Keratinocyte (primary cell): ENCODE measurements at regions not wholly inside any gene's neighbourhood (a gene's known extent, or its start where the extent isn't known, plus 50 kb on each side); places are given as distances from the start of the nearest gene placed in this dataset.

Experiments used
- DNase-seq: peaks from one replicate; pipeline ENCODE4 v3.0.0-alpha.2; 2011; ENCODE audit warnings: low read depth, missing footprints, low spot score
- FAIRE-seq: peaks from 2 replicates; lab custom pipeline; 2011; peaks lifted over from hg19 to GRCh38; lab: Jason Lieb, UNC
- H2AFZ ChIP-seq: 2 replicates; pipeline ENCODE4 v1.6.0; 2012; ENCODE audit warnings: low read length, control low read depth, inconsistent platforms; ENCODE audit not compliant: control insufficient read depth
- H3K27ac ChIP-seq: 2 replicates; pipeline ENCODE4 v1.5.1; 2011; ENCODE audit warnings: low read length; ENCODE audit not compliant: control insufficient read depth, insufficient read depth
- H3K27me3 ChIP-seq: 3 replicates; pipeline ENCODE4 v1.6.0; 2011; ENCODE audit warnings: low read length; ENCODE audit not compliant: control insufficient read depth, insufficient read depth; ENCODE audit errors: extremely low read depth
- H3K36me3 ChIP-seq, 2 experiments: 2 replicates in 1 of 2; 3 replicates in 1 of 2; pipeline ENCODE4 v1.5.1; 2011; ENCODE audit warnings: low read length in 2 of 2, mild to moderate bottlenecking in 1 of 2; ENCODE audit not compliant: control insufficient read depth in 2 of 2, insufficient read depth in 2 of 2; ENCODE audit errors: extremely low read depth in 1 of 2
- H3K4me1 ChIP-seq: 3 replicates; pipeline ENCODE4 v1.5.1; 2011; ENCODE audit warnings: low read length; ENCODE audit not compliant: control insufficient read depth, insufficient read depth; ENCODE audit errors: extremely low read depth
- H3K4me2 ChIP-seq: 3 replicates; pipeline ENCODE4 v1.6.0; 2011; ENCODE audit warnings: low read depth, low read length; ENCODE audit not compliant: control insufficient read depth, insufficient read depth; ENCODE audit errors: extremely low read depth
- H3K4me3 ChIP-seq, 3 experiments: fragments of 200-600 bp in 1 of 3; sonication (generic) in 1 of 3; 2 replicates in 2 of 3; 3 replicates in 1 of 3; pipeline ENCODE4 v1.5.1; 2011 to 2016; ENCODE audit warnings: low read length in 3 of 3, mild to moderate bottlenecking in 3 of 3, control low read depth in 2 of 3, inconsistent platforms in 1 of 3, low read depth in 1 of 3, mixed read lengths in 1 of 3, mixed run types in 1 of 3, moderate library complexity in 1 of 3; ENCODE audit not compliant: control insufficient read depth in 2 of 3, insufficient read depth in 2 of 3; ENCODE audit errors: extremely low read depth in 1 of 3
- H3K79me2 ChIP-seq: 2 replicates; pipeline ENCODE4 v1.6.0; 2012; ENCODE audit warnings: low read length; ENCODE audit not compliant: control insufficient read depth, insufficient read depth
- H3K9ac ChIP-seq: 3 replicates; pipeline ENCODE4 v1.6.0; 2011; ENCODE audit warnings: low read length; ENCODE audit not compliant: control insufficient read depth, insufficient read depth; ENCODE audit errors: extremely low read depth
- H3K9me1 ChIP-seq: 3 replicates; pipeline ENCODE4 v1.6.0; 2011; ENCODE audit warnings: low read length; ENCODE audit not compliant: control insufficient read depth, insufficient read depth; ENCODE audit errors: extremely low read depth
- H3K9me3 ChIP-seq: 2 replicates; pipeline ENCODE4 v1.5.1; 2012; ENCODE audit warnings: low read depth, low read length; ENCODE audit not compliant: control insufficient read depth
- H4K20me1 ChIP-seq: 3 replicates; pipeline ENCODE4 v1.6.0; 2011; ENCODE audit warnings: low read length; ENCODE audit not compliant: control insufficient read depth, insufficient read depth; ENCODE audit errors: extremely low read depth
- EZH2 ChIP-seq: IDR thresholded peaks from one replicate; pipeline ENCODE4 v1.6.1; 2012; ENCODE audit warnings: inconsistent platforms, mild to moderate bottlenecking, low read length, moderate library complexity
- dilution Hi-C: fragments of 300-500 bp; cut with MboI; formaldehyde crosslinking; loops from one replicate; pipeline ENCODE4 v1.7.0; 2020; ENCODE audit warnings: low sequenced_read_pairs; ENCODE audit not compliant: extremely low pct_ligation_motif_present
- TF ChIP-seq, protein P1 (sequence below), 3 experiments: IDR thresholded peaks in 1 of 3; conservative IDR thresholded peaks in 1 of 3; optimal IDR thresholded peaks in 1 of 3; 2 replicates in 2 of 3; 3 replicates in 1 of 3; pipeline versions ENCODE3 to v1.5.1; 2011; ENCODE audit warnings: low read length in 3 of 3, mild to moderate bottlenecking in 3 of 3, moderate library complexity in 2 of 3, control low read depth in 1 of 3, inconsistent platforms in 1 of 3; ENCODE audit not compliant: insufficient read depth in 2 of 3; ENCODE audit errors: extremely low read depth in 1 of 3

DNA sequence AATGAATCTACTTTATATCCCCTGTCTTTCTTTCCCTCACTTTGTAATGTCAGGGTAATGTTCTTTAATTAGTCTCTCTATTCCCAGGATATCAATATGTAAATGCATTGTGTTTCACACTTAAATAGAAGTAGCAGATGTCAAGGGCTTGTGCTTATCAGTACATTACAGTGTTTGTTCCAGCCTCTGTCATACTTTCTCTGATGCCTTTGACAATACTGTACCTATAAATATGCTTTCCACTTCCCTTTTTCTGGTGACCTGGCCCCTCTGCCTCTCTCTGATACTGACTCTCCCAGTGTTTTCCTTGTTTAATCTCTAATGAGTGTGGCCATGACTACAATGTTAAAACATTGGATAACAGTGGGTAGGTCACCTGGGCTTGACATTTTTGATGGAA, 862.0 kb upstream of the NEGR1 start:
- H4K20me1 ChIP-seq = no peaks in the 10 kb centered on the region
- H3K36me3 ChIP-seq = no peaks in the 10 kb centered on the region
- no peaks in the 10 kb centered on the region for H3K79me2 ChIP-seq
- FAIRE-seq (no peak), DNase-seq (no peak)
- no peak overlapping the region for H3K27ac ChIP-seq
- H3K9me3 ChIP-seq = no peaks in the 10 kb centered on the region
- H3K9ac ChIP-seq = no peak overlapping the region
- TF ChIP-seq, protein P1, sequence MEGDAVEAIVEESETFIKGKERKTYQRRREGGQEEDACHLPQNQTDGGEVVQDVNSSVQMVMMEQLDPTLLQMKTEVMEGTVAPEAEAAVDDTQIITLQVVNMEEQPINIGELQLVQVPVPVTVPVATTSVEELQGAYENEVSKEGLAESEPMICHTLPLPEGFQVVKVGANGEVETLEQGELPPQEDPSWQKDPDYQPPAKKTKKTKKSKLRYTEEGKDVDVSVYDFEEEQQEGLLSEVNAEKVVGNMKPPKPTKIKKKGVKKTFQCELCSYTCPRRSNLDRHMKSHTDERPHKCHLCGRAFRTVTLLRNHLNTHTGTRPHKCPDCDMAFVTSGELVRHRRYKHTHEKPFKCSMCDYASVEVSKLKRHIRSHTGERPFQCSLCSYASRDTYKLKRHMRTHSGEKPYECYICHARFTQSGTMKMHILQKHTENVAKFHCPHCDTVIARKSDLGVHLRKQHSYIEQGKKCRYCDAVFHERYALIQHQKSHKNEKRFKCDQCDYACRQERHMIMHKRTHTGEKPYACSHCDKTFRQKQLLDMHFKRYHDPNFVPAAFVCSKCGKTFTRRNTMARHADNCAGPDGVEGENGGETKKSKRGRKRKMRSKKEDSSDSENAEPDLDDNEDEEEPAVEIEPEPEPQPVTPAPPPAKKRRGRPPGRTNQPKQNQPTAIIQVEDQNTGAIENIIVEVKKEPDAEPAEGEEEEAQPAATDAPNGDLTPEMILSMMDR (optimal IDR thresholded peaks at IDR 0.05 in 1 of 3, IDR thresholded peaks at IDR 0.05 in 1 of 3, conservative IDR thresholded peaks at IDR 0.05 in 1 of 3; ENCODE audit: extremely low read depth in 1 of 3, insufficient read depth in 2 of 3, low read length in 3 of 3) = no peak
- no peak for TF ChIP-seq EZH2
- no peak overlapping the region for H2AFZ ChIP-seq
- H3K27me3 ChIP-seq = no peaks in the 10 kb centered on the region
- dilution Hi-C loops = no loop called here
- H3K4me2 ChIP-seq = no peak overlapping the region
- no peak overlapping the region for H3K4me3 ChIP-seq
- H3K9me1 ChIP-seq = no peaks in the 10 kb centered on the region
- H3K4me1 ChIP-seq = no peaks in the 10 kb centered on the region

DNA sequence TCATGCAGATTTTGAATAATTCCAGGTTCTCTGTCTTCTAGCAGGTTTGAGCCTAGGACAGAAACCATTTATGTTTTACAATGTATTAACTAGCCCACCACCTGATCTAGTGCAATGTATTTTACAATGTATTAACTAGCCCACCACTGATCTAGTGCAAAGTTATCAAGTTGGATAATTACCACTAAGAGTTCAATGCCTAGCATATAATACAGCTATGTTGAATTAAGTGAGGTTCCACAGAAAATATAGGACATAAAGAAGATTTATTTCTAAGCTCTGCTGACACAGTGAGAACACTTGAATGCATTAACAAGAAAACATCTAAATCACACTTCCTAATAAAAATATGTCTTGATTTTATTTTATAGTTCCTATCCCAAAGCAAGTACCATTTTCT, 854.6 kb upstream of the NEGR1 start:
- no peaks in the 10 kb centered on the region for H3K36me3 ChIP-seq
- no peak overlapping the region for H3K27ac ChIP-seq
- H3K9ac ChIP-seq = no peak overlapping the region
- no peak for DNase-seq
- no peaks in the 10 kb centered on the region for H3K9me1 ChIP-seq
- no peak overlapping the region for H3K4me2 ChIP-seq
- no peak for FAIRE-seq
- no peaks in the 10 kb centered on the region for H3K27me3 ChIP-seq
- H3K4me1 ChIP-seq = no peaks in the 10 kb centered on the region
- H3K9me3 ChIP-seq = no peaks in the 10 kb centered on the region
- H3K79me2 ChIP-seq = no peaks in the 10 kb centered on the region
- TF ChIP-seq EZH2 = no peak
- TF ChIP-seq, protein P1 (optimal IDR thresholded peaks at IDR 0.05 in 1 of 3, IDR thresholded peaks at IDR 0.05 in 1 of 3, conservative IDR thresholded peaks at IDR 0.05 in 1 of 3; ENCODE audit: extremely low read depth in 1 of 3, insufficient read depth in 2 of 3, low read length in 3 of 3) = no peak
- no peak overlapping the region for H3K4me3 ChIP-seq
- H4K20me1 ChIP-seq = no peaks in the 10 kb centered on the region
- dilution Hi-C loops = no loop called here
- no peak overlapping the region for H2AFZ ChIP-seq
